GM12878 (cell line): ENCODE measurements at regions not wholly inside any gene's neighbourhood (a gene's known extent, or its start where the extent isn't known, plus 50 kb on each side); places are given as distances from the start of the nearest gene placed in this dataset.

ENCODE experiments used
- ATAC-seq: fragments of 200-7000 bp; cut with Tn5 transposase; 3 replicates; pipeline ENCODE4 v1.9.1; 2020; ENCODE audit warnings: mild to moderate bottlenecking, moderate library complexity
- BruUV-seq: library from RNA; stranded (reverse); fragments of 400-500 nt; replicated peaks from 2 replicates; lab custom pipeline; 2021; lab: Mats Ljungman, UMichigan
- CTCF ChIA-PET: fragments of 300-600 bp; sonication (Branson Sonifier 250); formaldehyde crosslinking; extraction: SDS; loops from one replicate; lab custom pipeline; 2021; ENCODE audit warnings: inconsistent platforms; lab: Yijun Ruan, JAX
- POLR2A ChIA-PET: fragments of 350-600 bp; formaldehyde crosslinking; extraction: SDS; loops from one replicate; lab custom pipeline; 2021; ENCODE audit warnings: inconsistent platforms; lab: Charles Lee
- RAD21 ChIA-PET: fragments of 300-600 bp; sonication (Branson Sonifier 250); formaldehyde crosslinking; loops from one replicate; lab custom pipeline; 2023; ENCODE audit warnings: antibody characterized with exemption; ENCODE audit not compliant: unreplicated experiment; lab: Charles Lee
- SMC1A ChIA-PET: fragments of 300-600 bp; sonication (Branson Sonifier 250); formaldehyde crosslinking; loops from one replicate; lab custom pipeline; 2023; ENCODE audit not compliant: unreplicated experiment, uncharacterized antibody; lab: Charles Lee
- DNase-seq: peaks from one replicate; pipeline ENCODE4 v3.0.0-alpha.2; 2011; ENCODE audit warnings: low read depth, low spot score
- FAIRE-seq: peaks from 3 replicates; lab custom pipeline; 2011; peaks lifted over from hg19 to GRCh38; lab: Jason Lieb, UNC
- H2AFZ ChIP-seq: 2 replicates; pipeline ENCODE4 v1.6.0; 2011; ENCODE audit warnings: low read depth, low read length, control low read depth; ENCODE audit not compliant: control insufficient read depth
- H3K27ac ChIP-seq: 2 replicates; pipeline ENCODE4 v1.5.1; 2011; ENCODE audit warnings: control low read depth; ENCODE audit not compliant: control insufficient read depth, insufficient read depth
- H3K27me3 ChIP-seq, 2 experiments: replicated peaks in 1 of 2; 2 replicates each; pipeline versions ENCODE4 v1.6.0 to v1.6.1; 2011; ENCODE audit warnings: low read length in 1 of 2; ENCODE audit not compliant: control insufficient read depth in 2 of 2, insufficient read depth in 2 of 2
- H3K36me3 ChIP-seq, 2 experiments: 2 replicates each; pipeline ENCODE4 v1.5.1; 2011; ENCODE audit warnings: low read length in 1 of 2; ENCODE audit not compliant: control insufficient read depth in 2 of 2, insufficient read depth in 2 of 2
- H3K4me1 ChIP-seq: 2 replicates; pipeline ENCODE4 v1.6.1; 2011; ENCODE audit warnings: mild to moderate bottlenecking, low read length, moderate library complexity, mixed read lengths; ENCODE audit not compliant: control insufficient read depth, insufficient read depth
- H3K4me2 ChIP-seq: 2 replicates; pipeline ENCODE4 v1.6.0; 2011; ENCODE audit warnings: control low read depth; ENCODE audit not compliant: control insufficient read depth, insufficient read depth
- H3K4me3 ChIP-seq: fragments of 200-600 bp; sonication (generic); 2 replicates; pipeline ENCODE4 v1.5.1; 2016
- H3K79me2 ChIP-seq: 2 replicates; pipeline ENCODE4 v1.6.0; 2011; ENCODE audit warnings: low read length; ENCODE audit not compliant: control insufficient read depth, insufficient read depth
- H3K9ac ChIP-seq: 2 replicates; pipeline ENCODE4 v1.8.0; 2011; ENCODE audit warnings: low read length, control low read depth, mixed read lengths; ENCODE audit not compliant: control insufficient read depth, insufficient read depth
- H3K9me3 ChIP-seq: replicated peaks from 3 replicates; pipeline ENCODE4 v1.5.1; 2011; ENCODE audit warnings: mild to moderate bottlenecking, low read length; ENCODE audit not compliant: control insufficient read depth, insufficient read depth
- H4K20me1 ChIP-seq: 2 replicates; pipeline ENCODE4 v1.6.0; 2011; ENCODE audit not compliant: control insufficient read depth, insufficient read depth
- ATF7 ChIP-seq: fragments of 450-650 bp; IDR thresholded peaks from 2 replicates; pipeline ENCODE4 v1.6.1; 2016; ENCODE audit warnings: low read depth, mild to moderate bottlenecking
- CEBPB ChIP-seq, 2 experiments: fragments of 150-350 bp in 1 of 2; IDR thresholded peaks; 2 replicates each; pipeline ENCODE4 v1.6.1; 2012 to 2014; ENCODE audit warnings: low read depth in 2 of 2, low read length in 2 of 2, borderline replicate concordance in 1 of 2, inconsistent platforms in 1 of 2
- FOS ChIP-seq: IDR thresholded peaks from 3 replicates; pipeline ENCODE4 v1.6.1; 2011; ENCODE audit warnings: borderline replicate concordance; ENCODE audit not compliant: insufficient read length; ENCODE audit errors: extremely low read depth
- FOXK2 ChIP-seq: fragments of 450-650 bp; IDR thresholded peaks from 2 replicates; pipeline ENCODE4 v1.6.1; 2017; ENCODE audit warnings: mild to moderate bottlenecking, moderate library complexity
- GATAD2B ChIP-seq: fragments of 450-650 bp; conservative IDR thresholded peaks from 2 replicates; pipeline ENCODE4 v1.6.1; 2017; ENCODE audit warnings: low read depth, mild to moderate bottlenecking, moderate library complexity
- HSF1 ChIP-seq: fragments of 150-350 bp; IDR thresholded peaks from 2 replicates; pipeline ENCODE4 v1.6.1; 2014; ENCODE audit warnings: mild to moderate bottlenecking, low read depth, low read length
- MEF2A ChIP-seq: IDR thresholded peaks from 2 replicates; pipeline ENCODE4 v1.6.1; 2011; ENCODE audit warnings: low read depth, mild to moderate bottlenecking, low read length, moderate library complexity; ENCODE audit not compliant: insufficient read depth
- MYC ChIP-seq: IDR thresholded peaks from 2 replicates; pipeline ENCODE4 v1.6.1; 2011; ENCODE audit warnings: mild to moderate bottlenecking, low read length, moderate library complexity, inconsistent platforms; ENCODE audit not compliant: insufficient read depth, insufficient replicate concordance, insufficient read length, severe bottlenecking
- NFYA ChIP-seq: IDR thresholded peaks from 2 replicates; pipeline ENCODE4 v1.6.1; 2011; ENCODE audit warnings: low read depth, mild to moderate bottlenecking, low read length, improper control_type of control experiment, borderline replicate concordance
- POU2F2 ChIP-seq: IDR thresholded peaks from 3 replicates; pipeline ENCODE4 v1.6.1; 2011; ENCODE audit warnings: low read depth, mild to moderate bottlenecking, low read length, borderline replicate concordance
- SIN3A ChIP-seq: IDR thresholded peaks from 2 replicates; pipeline ENCODE4 v1.6.1; 2012; ENCODE audit warnings: low read depth, low read length, improper control_type of control experiment
- SKIL ChIP-seq: fragments of 450-650 bp; IDR thresholded peaks from 2 replicates; pipeline ENCODE4 v1.6.1; 2017; ENCODE audit warnings: mild to moderate bottlenecking, low read depth, inconsistent platforms; ENCODE audit not compliant: poor library complexity, severe bottlenecking
- SMC3 ChIP-seq: IDR thresholded peaks from 2 replicates; pipeline ENCODE4 v1.6.1; 2011; ENCODE audit warnings: low read length, improper control_type of control experiment, borderline replicate concordance
- SUPT20H ChIP-seq: IDR thresholded peaks from 2 replicates; pipeline ENCODE4 v1.6.1; 2011; ENCODE audit warnings: low read depth, mild to moderate bottlenecking, low read length, moderate library complexity, borderline replicate concordance; ENCODE audit not compliant: control insufficient read depth
- TAF1 ChIP-seq: IDR thresholded peaks from 2 replicates; pipeline ENCODE4 v1.6.1; 2011; ENCODE audit warnings: mild to moderate bottlenecking, low read depth, low read length, borderline replicate concordance
- TCF12 ChIP-seq: IDR thresholded peaks from 2 replicates; pipeline ENCODE4 v1.6.1; 2011; ENCODE audit warnings: low read depth, mild to moderate bottlenecking, low read length
- WGBS: methylation state at CpG from one replicate; pipeline ENCODE4 v1.1.6; 2016; ENCODE audit warnings: low lambda C conversion rate; ENCODE audit not compliant: insufficient replicate concordance, insufficient coverage; ENCODE audit errors: missing lambda C conversion rate; 5-methylcytosine and 5-hydroxymethylcytosine counted together
- in situ Hi-C: fragments of 300-500 bp; cut with MboI; formaldehyde crosslinking; loops from 9 replicates; pipeline ENCODE4 v1.14.3; 2018; ENCODE audit warnings: mixed read lengths
- intact Hi-C: fragments of 100-400 bp; cut with micrococcal nuclease; formaldehyde crosslinking; loops from one replicate; pipeline ENCODE4 v1.14.2; 2022; ENCODE audit not compliant: unreplicated experiment
- TF ChIP-seq, protein P1 (sequence below): IDR thresholded peaks from 2 replicates; pipeline ENCODE4 v1.6.1; 2011; ENCODE audit warnings: low read depth, low read length, improper control_type of control experiment, borderline replicate concordance

GRCh38 chr16:76210157-76210556, 67.0 kb upstream of the CNTNAP4 start:
- SMC1A ChIA-PET, result no interaction called here
- 21% methylated on average over 5 of the region's 5 CpGs for WGBS

DNA sequence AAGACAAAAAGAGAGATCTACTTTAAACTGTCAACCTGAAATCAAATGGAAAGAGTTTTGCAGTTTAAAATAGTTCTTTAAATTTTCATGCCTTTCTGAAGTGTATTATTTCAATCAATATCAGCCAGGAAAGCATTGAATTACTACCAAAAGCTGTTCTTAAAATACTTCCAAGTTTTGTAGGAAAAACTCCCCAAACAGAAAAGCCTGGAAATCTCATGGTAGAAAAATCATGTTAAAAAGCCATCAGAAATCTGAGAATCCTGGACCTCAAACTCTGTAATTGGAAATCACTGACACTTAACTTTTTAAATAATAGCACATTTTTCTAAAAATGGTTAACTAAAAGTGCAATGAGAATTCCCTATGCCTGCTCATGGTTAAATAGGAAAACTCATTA, 63.3 kb upstream of the CNTNAP4 start:
- Histone ChIP-seq H3K9me3 (no peaks in the 10 kb centered on the region), H3K9ac (no peak overlapping the region), H3K27ac (no peak overlapping the region), H3K79me2 (no peaks in the 10 kb centered on the region), H3K4me1 (no peaks in the 10 kb centered on the region), H3K36me3 (no peaks in the 10 kb centered on the region), H2AFZ (no peak overlapping the region), H4K20me1 (no peaks in the 10 kb centered on the region), H3K4me2 (no peak overlapping the region), H3K27me3 (no peaks in the 10 kb centered on the region), H3K4me3 (no peak overlapping the region)
- in situ Hi-C loops (no loop called here), intact Hi-C loops (no loop called here)
- CTCF ChIA-PET, result no interaction called here
- DNase-seq (no peak), ATAC-seq (no peak), FAIRE-seq (no peak)
- POLR2A ChIA-PET, result no interaction called here
- SMC1A ChIA-PET, result interaction anchor here (0.6 kb wide), 1 partner anchor 269 kb away, joined by 3 read pairs; no protein-coding TSS in a partner anchor
- RAD21 ChIA-PET, result no interaction called here
- no TSS peak for BruUV-seq
- TF ChIP-seq SKIL (no peak), TAF1 (no peak), SIN3A (no peak), MYC (no peak), FOXK2 (no peak), ATF7 (no peak), SMC3 (no peak), FOS (no peak), POU2F2 (no peak), HSF1 (no peak)
- TF ChIP-seq, protein P1, sequence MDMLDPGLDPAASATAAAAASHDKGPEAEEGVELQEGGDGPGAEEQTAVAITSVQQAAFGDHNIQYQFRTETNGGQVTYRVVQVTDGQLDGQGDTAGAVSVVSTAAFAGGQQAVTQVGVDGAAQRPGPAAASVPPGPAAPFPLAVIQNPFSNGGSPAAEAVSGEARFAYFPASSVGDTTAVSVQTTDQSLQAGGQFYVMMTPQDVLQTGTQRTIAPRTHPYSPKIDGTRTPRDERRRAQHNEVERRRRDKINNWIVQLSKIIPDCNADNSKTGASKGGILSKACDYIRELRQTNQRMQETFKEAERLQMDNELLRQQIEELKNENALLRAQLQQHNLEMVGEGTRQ, result no peak

More at GRCh38 chr16:76210157-76210556, 67.0 kb upstream of the CNTNAP4 start:
- Histone ChIP-seq H4K20me1 (no peaks in the 10 kb centered on the region), H3K79me2 (no peaks in the 10 kb centered on the region), H3K36me3 (no peaks in the 10 kb centered on the region), H3K27me3 (no peaks in the 10 kb centered on the region), H3K4me2 (no peak overlapping the region), H3K4me1 (no peaks in the 10 kb centered on the region), H3K9me3 (no peaks in the 10 kb centered on the region), H3K27ac (no peak overlapping the region), H3K4me3 (no peak overlapping the region), H3K9ac (no peak overlapping the region), H2AFZ (no peak overlapping the region)
- ATAC-seq (no peak), DNase-seq (no peak), FAIRE-seq (no peak)
- ChIA-PET POLR2A (interaction anchor here (0.6 kb wide), 1 partner anchor 282 kb away, joined by 5 read pairs; no protein-coding TSS in a partner anchor), RAD21 (no interaction called here), CTCF (no interaction called here)
- BruUV-seq, result no TSS peak
- intact Hi-C loops, result no loop called here
- in situ Hi-C loops, result no loop called here
- no peak for TF ChIP-seq MYC
- no peak for TF ChIP-seq NFYA
- no peak for TF ChIP-seq SUPT20H
- no peak for TF ChIP-seq MEF2A
- TF ChIP-seq GATAD2B, result no peak
- TF ChIP-seq TCF12, result no peak
- TF ChIP-seq CEBPB (IDR thresholded peaks at IDR 0.05; ENCODE audit: borderline replicate concordance in 1 of 2, low read depth in 2 of 2, low read length in 2 of 2), result no peak
